GM12878 (cell line): ENCODE measurements at regions not wholly inside any gene's neighbourhood (a gene's known extent, or its start where the extent isn't known, plus 50 kb on each side); places are given as distances from the start of the nearest gene placed in this dataset.

Experiments used
- ATAC-seq: fragments of 200-7000 bp; cut with Tn5 transposase; 3 replicates; pipeline ENCODE4 v1.9.1; 2020; ENCODE audit warnings: mild to moderate bottlenecking, moderate library complexity
- BruUV-seq: library from RNA; stranded (reverse); fragments of 400-500 nt; replicated peaks from 2 replicates; lab custom pipeline; 2021; lab: Mats Ljungman, UMichigan
- CTCF ChIA-PET: fragments of 300-600 bp; sonication (Branson Sonifier 250); formaldehyde crosslinking; extraction: SDS; loops from one replicate; lab custom pipeline; 2021; ENCODE audit warnings: inconsistent platforms; lab: Yijun Ruan, JAX
- POLR2A ChIA-PET: fragments of 350-600 bp; formaldehyde crosslinking; extraction: SDS; loops from one replicate; lab custom pipeline; 2021; ENCODE audit warnings: inconsistent platforms; lab: Charles Lee
- RAD21 ChIA-PET: fragments of 300-600 bp; sonication (Branson Sonifier 250); formaldehyde crosslinking; loops from one replicate; lab custom pipeline; 2023; ENCODE audit warnings: antibody characterized with exemption; ENCODE audit not compliant: unreplicated experiment; lab: Charles Lee
- SMC1A ChIA-PET: fragments of 300-600 bp; sonication (Branson Sonifier 250); formaldehyde crosslinking; loops from one replicate; lab custom pipeline; 2023; ENCODE audit not compliant: unreplicated experiment, uncharacterized antibody; lab: Charles Lee
- DNase-seq: peaks from one replicate; pipeline ENCODE4 v3.0.0-alpha.2; 2011; ENCODE audit warnings: low read depth, low spot score
- FAIRE-seq: peaks from 3 replicates; lab custom pipeline; 2011; peaks lifted over from hg19 to GRCh38; lab: Jason Lieb, UNC
- H2AFZ ChIP-seq: 2 replicates; pipeline ENCODE4 v1.6.0; 2011; ENCODE audit warnings: low read depth, low read length, control low read depth; ENCODE audit not compliant: control insufficient read depth
- H3K27ac ChIP-seq: 2 replicates; pipeline ENCODE4 v1.5.1; 2011; ENCODE audit warnings: control low read depth; ENCODE audit not compliant: control insufficient read depth, insufficient read depth
- H3K27me3 ChIP-seq, 2 experiments: replicated peaks in 1 of 2; 2 replicates each; pipeline versions ENCODE4 v1.6.0 to v1.6.1; 2011; ENCODE audit warnings: low read length in 1 of 2; ENCODE audit not compliant: control insufficient read depth in 2 of 2, insufficient read depth in 2 of 2
- H3K36me3 ChIP-seq, 2 experiments: 2 replicates each; pipeline ENCODE4 v1.5.1; 2011; ENCODE audit warnings: low read length in 1 of 2; ENCODE audit not compliant: control insufficient read depth in 2 of 2, insufficient read depth in 2 of 2
- H3K4me1 ChIP-seq: 2 replicates; pipeline ENCODE4 v1.6.1; 2011; ENCODE audit warnings: mild to moderate bottlenecking, low read length, moderate library complexity, mixed read lengths; ENCODE audit not compliant: control insufficient read depth, insufficient read depth
- H3K4me2 ChIP-seq: 2 replicates; pipeline ENCODE4 v1.6.0; 2011; ENCODE audit warnings: control low read depth; ENCODE audit not compliant: control insufficient read depth, insufficient read depth
- H3K4me3 ChIP-seq: fragments of 200-600 bp; sonication (generic); 2 replicates; pipeline ENCODE4 v1.5.1; 2016
- H3K79me2 ChIP-seq: 2 replicates; pipeline ENCODE4 v1.6.0; 2011; ENCODE audit warnings: low read length; ENCODE audit not compliant: control insufficient read depth, insufficient read depth
- H3K9ac ChIP-seq: 2 replicates; pipeline ENCODE4 v1.8.0; 2011; ENCODE audit warnings: low read length, control low read depth, mixed read lengths; ENCODE audit not compliant: control insufficient read depth, insufficient read depth
- H3K9me3 ChIP-seq: replicated peaks from 3 replicates; pipeline ENCODE4 v1.5.1; 2011; ENCODE audit warnings: mild to moderate bottlenecking, low read length; ENCODE audit not compliant: control insufficient read depth, insufficient read depth
- H4K20me1 ChIP-seq: 2 replicates; pipeline ENCODE4 v1.6.0; 2011; ENCODE audit not compliant: control insufficient read depth, insufficient read depth
- HDGF ChIP-seq: fragments of 450-650 bp; IDR thresholded peaks from 2 replicates; pipeline ENCODE4 v1.6.1; 2016; ENCODE audit warnings: antibody characterized with exemption
- MXI1 ChIP-seq: fragments of 150-350 bp; IDR thresholded peaks from 2 replicates; pipeline ENCODE4 v1.6.1; 2011; ENCODE audit warnings: low read depth, mild to moderate bottlenecking, inconsistent platforms, low read length, improper control_type of control experiment
- POLR2AphosphoS2 ChIP-seq: IDR thresholded peaks from 2 replicates; pipeline ENCODE4 v1.6.1; 2011; ENCODE audit warnings: low read depth, mild to moderate bottlenecking, low read length, improper control_type of control experiment, moderate library complexity
- REST ChIP-seq: IDR thresholded peaks from 2 replicates; pipeline ENCODE4 v1.6.1; 2012; ENCODE audit warnings: mild to moderate bottlenecking, low read depth, low read length
- SMARCA5 ChIP-seq: fragments of 450-650 bp; IDR thresholded peaks from 2 replicates; pipeline ENCODE4 v1.6.1; 2017; ENCODE audit warnings: mild to moderate bottlenecking
- whole genome bisulfite sequencing: methylation state at CpG from one replicate; pipeline ENCODE4 v1.1.6; 2016; ENCODE audit warnings: low lambda C conversion rate; ENCODE audit not compliant: insufficient replicate concordance, insufficient coverage; ENCODE audit errors: missing lambda C conversion rate; 5-methylcytosine and 5-hydroxymethylcytosine counted together
- in situ Hi-C: fragments of 300-500 bp; cut with MboI; formaldehyde crosslinking; loops from 9 replicates; pipeline ENCODE4 v1.14.3; 2018; ENCODE audit warnings: mixed read lengths
- intact Hi-C: fragments of 100-400 bp; cut with micrococcal nuclease; formaldehyde crosslinking; loops from one replicate; pipeline ENCODE4 v1.14.2; 2022; ENCODE audit not compliant: unreplicated experiment
- TF ChIP-seq, protein P1 (sequence below): fragments of 450-650 bp; IDR thresholded peaks from 2 replicates; pipeline ENCODE4 v1.6.1; 2017; ENCODE audit warnings: mild to moderate bottlenecking, moderate library complexity
- TF ChIP-seq, protein P2 (sequence below): fragments of 450-650 bp; IDR thresholded peaks from 2 replicates; pipeline ENCODE4 v1.6.1; 2017; ENCODE audit warnings: mild to moderate bottlenecking, low read depth, inconsistent platforms; ENCODE audit not compliant: poor library complexity, severe bottlenecking

GRCh38 chr13:55570371-55570770 is 1570.3 kb upstream of the PRR20A start:
- RAD21 ChIA-PET, result interaction anchor here (0.6 kb wide), 1 partner anchor 56 kb away, joined by 3 read pairs; no protein-coding TSS in a partner anchor
- no peak overlapping the region for H3K9ac ChIP-seq
- CTCF ChIA-PET, result no interaction called here
- ATAC-seq (no peak), DNase-seq (no peak), FAIRE-seq (no peak)
- no peak overlapping the region for H2AFZ ChIP-seq
- H3K36me3 ChIP-seq, result no peaks in the 10 kb centered on the region
- H3K27me3 ChIP-seq, result no peaks in the 10 kb centered on the region
- no peaks in the 10 kb centered on the region for H3K79me2 ChIP-seq
- H3K27ac ChIP-seq, result no peak overlapping the region
- TF ChIP-seq, protein P1, sequence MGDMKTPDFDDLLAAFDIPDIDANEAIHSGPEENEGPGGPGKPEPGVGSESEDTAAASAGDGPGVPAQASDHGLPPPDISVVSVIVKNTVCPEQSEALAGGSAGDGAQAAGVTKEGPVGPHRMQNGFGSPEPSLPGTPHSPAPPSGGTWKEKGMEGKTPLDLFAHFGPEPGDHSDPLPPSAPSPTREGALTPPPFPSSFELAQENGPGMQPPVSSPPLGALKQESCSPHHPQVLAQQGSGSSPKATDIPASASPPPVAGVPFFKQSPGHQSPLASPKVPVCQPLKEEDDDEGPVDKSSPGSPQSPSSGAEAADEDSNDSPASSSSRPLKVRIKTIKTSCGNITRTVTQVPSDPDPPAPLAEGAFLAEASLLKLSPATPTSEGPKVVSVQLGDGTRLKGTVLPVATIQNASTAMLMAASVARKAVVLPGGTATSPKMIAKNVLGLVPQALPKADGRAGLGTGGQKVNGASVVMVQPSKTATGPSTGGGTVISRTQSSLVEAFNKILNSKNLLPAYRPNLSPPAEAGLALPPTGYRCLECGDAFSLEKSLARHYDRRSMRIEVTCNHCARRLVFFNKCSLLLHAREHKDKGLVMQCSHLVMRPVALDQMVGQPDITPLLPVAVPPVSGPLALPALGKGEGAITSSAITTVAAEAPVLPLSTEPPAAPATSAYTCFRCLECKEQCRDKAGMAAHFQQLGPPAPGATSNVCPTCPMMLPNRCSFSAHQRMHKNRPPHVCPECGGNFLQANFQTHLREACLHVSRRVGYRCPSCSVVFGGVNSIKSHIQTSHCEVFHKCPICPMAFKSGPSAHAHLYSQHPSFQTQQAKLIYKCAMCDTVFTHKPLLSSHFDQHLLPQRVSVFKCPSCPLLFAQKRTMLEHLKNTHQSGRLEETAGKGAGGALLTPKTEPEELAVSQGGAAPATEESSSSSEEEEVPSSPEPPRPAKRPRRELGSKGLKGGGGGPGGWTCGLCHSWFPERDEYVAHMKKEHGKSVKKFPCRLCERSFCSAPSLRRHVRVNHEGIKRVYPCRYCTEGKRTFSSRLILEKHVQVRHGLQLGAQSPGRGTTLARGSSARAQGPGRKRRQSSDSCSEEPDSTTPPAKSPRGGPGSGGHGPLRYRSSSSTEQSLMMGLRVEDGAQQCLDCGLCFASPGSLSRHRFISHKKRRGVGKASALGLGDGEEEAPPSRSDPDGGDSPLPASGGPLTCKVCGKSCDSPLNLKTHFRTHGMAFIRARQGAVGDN, result no peak
- TF ChIP-seq MXI1, result no peak
- TF ChIP-seq, protein P2, sequence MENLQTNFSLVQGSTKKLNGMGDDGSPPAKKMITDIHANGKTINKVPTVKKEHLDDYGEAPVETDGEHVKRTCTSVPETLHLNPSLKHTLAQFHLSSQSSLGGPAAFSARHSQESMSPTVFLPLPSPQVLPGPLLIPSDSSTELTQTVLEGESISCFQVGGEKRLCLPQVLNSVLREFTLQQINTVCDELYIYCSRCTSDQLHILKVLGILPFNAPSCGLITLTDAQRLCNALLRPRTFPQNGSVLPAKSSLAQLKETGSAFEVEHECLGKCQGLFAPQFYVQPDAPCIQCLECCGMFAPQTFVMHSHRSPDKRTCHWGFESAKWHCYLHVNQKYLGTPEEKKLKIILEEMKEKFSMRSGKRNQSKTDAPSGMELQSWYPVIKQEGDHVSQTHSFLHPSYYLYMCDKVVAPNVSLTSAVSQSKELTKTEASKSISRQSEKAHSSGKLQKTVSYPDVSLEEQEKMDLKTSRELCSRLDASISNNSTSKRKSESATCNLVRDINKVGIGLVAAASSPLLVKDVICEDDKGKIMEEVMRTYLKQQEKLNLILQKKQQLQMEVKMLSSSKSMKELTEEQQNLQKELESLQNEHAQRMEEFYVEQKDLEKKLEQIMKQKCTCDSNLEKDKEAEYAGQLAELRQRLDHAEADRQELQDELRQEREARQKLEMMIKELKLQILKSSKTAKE, result no peak
- no peak for TF ChIP-seq REST
- TF ChIP-seq HDGF, result no peak
- TF ChIP-seq POLR2AphosphoS2, result no peak
- no peak for TF ChIP-seq SMARCA5
- H4K20me1 ChIP-seq, result no peaks in the 10 kb centered on the region
- in situ Hi-C loops, result no loop called here
- no TSS peak for BruUV-seq
- H3K9me3 ChIP-seq, result no peaks in the 10 kb centered on the region
- 0% methylated on average over 1 of the region's 1 CpG for WGBS
- SMC1A ChIA-PET, result no interaction called here
- H3K4me2 ChIP-seq, result no peak overlapping the region
- no peaks in the 10 kb centered on the region for H3K4me1 ChIP-seq
- H3K4me3 ChIP-seq, result no peak overlapping the region
- POLR2A ChIA-PET, result no interaction called here
- intact Hi-C loops, result no loop called here
